Nephron progenitor cell (in vitro differentiated cells): ENCODE measurements at regions not wholly inside any gene's neighbourhood (a gene's known extent, or its start where the extent isn't known, plus 50 kb on each side); places are given as distances from the start of the nearest gene placed in this dataset.

Experiments used
- DNase-seq: peaks from one replicate; pipeline ENCODE4 v3.0.0; 2021
- H3K27ac Mint-ChIP-seq: 2 replicates; pipeline ENCODE4 v1.8.0; 2021; ENCODE audit warnings: mild to moderate bottlenecking, moderate library complexity, mixed read lengths
- H3K27me3 Mint-ChIP-seq: 2 replicates; pipeline ENCODE4 v1.8.0; 2021; ENCODE audit warnings: mild to moderate bottlenecking, low read depth, mixed read lengths; ENCODE audit not compliant: poor library complexity
- H3K36me3 Mint-ChIP-seq: 2 replicates; pipeline ENCODE4 v1.8.0; 2021; ENCODE audit warnings: low read depth, mixed read lengths
- H3K4me1 Mint-ChIP-seq: 2 replicates; pipeline ENCODE4 v1.8.0; 2021; ENCODE audit warnings: mixed read lengths
- H3K4me3 Mint-ChIP-seq: 2 replicates; pipeline ENCODE4 v1.8.0; 2021; ENCODE audit warnings: mild to moderate bottlenecking, moderate library complexity, mixed read lengths
- H3K9me3 Mint-ChIP-seq: 2 replicates; pipeline ENCODE4 v1.8.0; 2021; ENCODE audit warnings: mild to moderate bottlenecking, moderate library complexity, mixed read lengths
- CTCF ChIP-seq: fragments of 200-600 bp; sonication (generic); IDR thresholded peaks from 2 replicates; pipeline ENCODE4 v1.5.0; 2021; ENCODE audit warnings: antibody characterized with exemption

DNA sequence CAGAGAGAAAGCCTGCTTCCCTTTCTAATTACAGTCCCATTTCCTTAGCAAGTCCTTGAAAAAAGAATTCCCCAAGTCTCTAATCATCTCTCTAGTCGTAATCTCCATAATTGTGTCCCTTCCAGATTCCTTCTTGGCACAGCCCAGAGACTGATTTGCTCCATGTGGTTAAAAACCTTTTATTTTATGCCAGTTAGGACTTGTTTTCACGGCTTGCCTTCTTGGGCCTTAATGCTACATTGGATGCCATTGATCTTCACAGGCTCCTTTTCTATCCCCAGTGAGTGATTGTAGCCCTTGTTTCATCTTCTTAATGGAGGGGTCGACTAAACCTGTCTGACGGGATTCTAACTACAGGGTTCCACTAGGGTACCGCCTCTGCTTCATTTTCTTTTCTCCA lies 650.6 kb upstream of the ARID1B start:
- Mint-ChIP-seq H3K4me1 (no peaks in the 10 kb centered on the region), H3K9me3 (peaks cover 4% of the 10 kb centered on the region), H3K36me3 (no peaks in the 10 kb centered on the region), H3K27ac (no peak overlapping the region), H3K4me3 (no peak overlapping the region), H3K27me3 (peaks cover 5% of the 10 kb centered on the region)
- TF ChIP-seq CTCF = no peak
- DNase-seq = no peak

GRCh38 chr6:156125844-156126243 lies 651.3 kb upstream of the ARID1B start:
- Mint-ChIP-seq H3K4me1 (no peaks in the 10 kb centered on the region), H3K36me3 (no peaks in the 10 kb centered on the region), H3K9me3 (peaks cover 4% of the 10 kb centered on the region), H3K27me3 (peaks cover 8% of the 10 kb centered on the region), H3K4me3 (no peak overlapping the region), H3K27ac (no peak overlapping the region)
- DNase-seq = no peak
- TF ChIP-seq CTCF = no peak

- no peaks in the 10 kb centered on the region for H3K4me1 Mint-ChIP-seq
- no peak overlapping the region for H3K4me3 Mint-ChIP-seq
- peaks cover 12% of the 10 kb centered on the region for H3K27me3 Mint-ChIP-seq
- H3K36me3 Mint-ChIP-seq = no peaks in the 10 kb centered on the region
- H3K27ac Mint-ChIP-seq = no peak overlapping the region
- no peak for TF ChIP-seq CTCF
- H3K9me3 Mint-ChIP-seq = peaks cover 4% of the 10 kb centered on the region
- DNase-seq = no peak
Observed at GRCh38 chr6:156123731-156124130, 653.4 kb upstream of the ARID1B start.

GRCh38 chr6:156121973-156122372 lies 655.2 kb upstream of the ARID1B start:
- no peaks in the 10 kb centered on the region for H3K36me3 Mint-ChIP-seq
- H3K27ac Mint-ChIP-seq = no peak overlapping the region
- no peak for TF ChIP-seq CTCF
- no peaks in the 10 kb centered on the region for H3K4me1 Mint-ChIP-seq
- H3K27me3 Mint-ChIP-seq = peaks cover 12% of the 10 kb centered on the region
- H3K4me3 Mint-ChIP-seq = no peak overlapping the region
- H3K9me3 Mint-ChIP-seq = peaks cover 4% of the 10 kb centered on the region
- no peak for DNase-seq

GRCh38 chr6:156114541-156114940 lies 658.9 kb upstream of the NOX3 start:
- no peak overlapping the region for H3K4me3 Mint-ChIP-seq
- no peak for TF ChIP-seq CTCF
- peaks cover 4% of the 10 kb centered on the region for H3K27me3 Mint-ChIP-seq
- H3K9me3 Mint-ChIP-seq = no peaks in the 10 kb centered on the region
- H3K36me3 Mint-ChIP-seq = no peaks in the 10 kb centered on the region
- no peak overlapping the region for H3K27ac Mint-ChIP-seq
- DNase-seq = no peak
- no peaks in the 10 kb centered on the region for H3K4me1 Mint-ChIP-seq

- DNase-seq = no peak
- Mint-ChIP-seq H3K27me3 (peaks cover 4% of the 10 kb centered on the region), H3K9me3 (no peaks in the 10 kb centered on the region), H3K4me3 (no peak overlapping the region), H3K36me3 (no peaks in the 10 kb centered on the region), H3K27ac (no peak overlapping the region), H3K4me1 (no peaks in the 10 kb centered on the region)
- TF ChIP-seq CTCF = no peak
Observed at GRCh38 chr6:156113631-156114030, 658.0 kb upstream of the NOX3 start.
